ENCODE measurements at regions not wholly inside any gene's neighbourhood (a gene's known extent, or its start where the extent isn't known, plus 50 kb on each side); places are given as distances from the start of the nearest gene placed in this dataset.
"Not testable (repeated sequence)": the region's sequence is repeated elsewhere in the genome, so short reads cannot be mapped to it uniquely, and the experiment has no call there.

- H3K36me3 ChIP-seq (ENCODE audit: control insufficient read depth, insufficient read depth, low read length); ATAC-seq; POLR2A ChIA-PET; H3K9ac ChIP-seq (ENCODE audit: insufficient read depth in 1 of 2, low read depth in 2 of 2, low read length in 2 of 2); H3K9me3 ChIP-seq (replicated peaks; ENCODE audit: control insufficient read depth, insufficient read depth, low read depth, low read length); H4K20me1 ChIP-seq (replicated peaks; ENCODE audit: control insufficient read depth, insufficient read depth, low read length); in situ Hi-C loops (cut with MboI); H3K79me2 ChIP-seq (ENCODE audit: control insufficient read depth, insufficient read depth, low read length); H3K4me2 ChIP-seq (ENCODE audit: insufficient read depth, low read length); CTCF ChIA-PET (ENCODE audit: low intra/inter-chr PET ratio); BruUV-seq (replicated peaks); H3K4me3 ChIP-seq; intact Hi-C loops (cut with micrococcal nuclease); FAIRE-seq; DNase-seq (ENCODE audit: extremely low read depth in 1 of 4, low spot score in 3 of 4); H3K27ac ChIP-seq (ENCODE audit: extremely low read depth, low read depth, low read length); H3K9me1 ChIP-seq (ENCODE audit: control insufficient read depth, insufficient read depth, low read length); H2AFZ ChIP-seq (ENCODE audit: low read depth, low read length); H3K4me1 ChIP-seq (replicated peaks in 1 of 2; ENCODE audit: control insufficient read depth in 2 of 2, insufficient read depth in 2 of 2, low read length in 2 of 2); H3K27me3 ChIP-seq (ENCODE audit: control insufficient read depth in 2 of 2, insufficient read depth in 2 of 2, low read length in 2 of 2): not testable (repeated sequence)
- WGBS (ENCODE audit: insufficient coverage, low coverage, missing lambda C conversion rate): 54% methylated on average over 25 of the region's 25 CpGs
Measured at GRCh38 chr5:130596647-130597046, 568.4 kb downstream of the HINT1 start.

- no peak overlapping the region for H2AFZ ChIP-seq (ENCODE audit: low read depth, low read length)
- TF ChIP-seq XRCC5 (IDR thresholded peaks at IDR 0.05; ENCODE audit: low read depth, low read length) (no peak), MED1 (CRISPR knock-in tag; IDR thresholded peaks at IDR 0.05; ENCODE audit: borderline replicate concordance) (no peak), ZNF212 (CRISPR knock-in tag; IDR thresholded peaks at IDR 0.05) (no peak)
- CTCF ChIA-PET (ENCODE audit: low intra/inter-chr PET ratio): no interaction called here
- intact Hi-C loops (cut with micrococcal nuclease) (no loop called here), in situ Hi-C loops (cut with MboI) (no loop called here)
- no peaks in the 10 kb centered on the region for H4K20me1 ChIP-seq (replicated peaks; ENCODE audit: control insufficient read depth, insufficient read depth, low read length)
- no peaks in the 10 kb centered on the region for H3K9me1 ChIP-seq (ENCODE audit: control insufficient read depth, insufficient read depth, low read length)
- POLR2A ChIA-PET: no interaction called here
- no peaks in the 10 kb centered on the region for H3K9me3 ChIP-seq (replicated peaks; ENCODE audit: control insufficient read depth, insufficient read depth, low read depth, low read length)
- no peak overlapping the region for H3K4me2 ChIP-seq (ENCODE audit: insufficient read depth, low read length)
- no peaks in the 10 kb centered on the region for H3K36me3 ChIP-seq (ENCODE audit: control insufficient read depth, insufficient read depth, low read length)
- FAIRE-seq (no peak), ATAC-seq (no peak), DNase-seq (ENCODE audit: extremely low read depth in 1 of 4, low spot score in 3 of 4) (no peak)
- 0% methylated on average over 2 of the region's 2 CpGs for WGBS (ENCODE audit: insufficient coverage, low coverage, missing lambda C conversion rate)
- no peaks in the 10 kb centered on the region for H3K4me1 ChIP-seq (replicated peaks in 1 of 2; ENCODE audit: control insufficient read depth in 2 of 2, insufficient read depth in 2 of 2, low read length in 2 of 2)
- H3K27me3 ChIP-seq (ENCODE audit: control insufficient read depth in 2 of 2, insufficient read depth in 2 of 2, low read length in 2 of 2): no peaks in the 10 kb centered on the region
- H3K9ac ChIP-seq (ENCODE audit: insufficient read depth in 1 of 2, low read depth in 2 of 2, low read length in 2 of 2): no peak overlapping the region
- BruUV-seq (replicated peaks): no TSS peak
- H3K4me3 ChIP-seq: no peak overlapping the region
- H3K79me2 ChIP-seq (ENCODE audit: control insufficient read depth, insufficient read depth, low read length): no peaks in the 10 kb centered on the region
- H3K27ac ChIP-seq (ENCODE audit: extremely low read depth, low read depth, low read length): no peak overlapping the region
Measured at GRCh38 chr5:130580264-130580663, 584.8 kb downstream of the HINT1 start.
